ENCODE measurements at regions not wholly inside any gene's neighbourhood (a gene's known extent, or its start where the extent isn't known, plus 50 kb on each side); places are given as distances from the start of the nearest gene placed in this dataset.

DNA sequence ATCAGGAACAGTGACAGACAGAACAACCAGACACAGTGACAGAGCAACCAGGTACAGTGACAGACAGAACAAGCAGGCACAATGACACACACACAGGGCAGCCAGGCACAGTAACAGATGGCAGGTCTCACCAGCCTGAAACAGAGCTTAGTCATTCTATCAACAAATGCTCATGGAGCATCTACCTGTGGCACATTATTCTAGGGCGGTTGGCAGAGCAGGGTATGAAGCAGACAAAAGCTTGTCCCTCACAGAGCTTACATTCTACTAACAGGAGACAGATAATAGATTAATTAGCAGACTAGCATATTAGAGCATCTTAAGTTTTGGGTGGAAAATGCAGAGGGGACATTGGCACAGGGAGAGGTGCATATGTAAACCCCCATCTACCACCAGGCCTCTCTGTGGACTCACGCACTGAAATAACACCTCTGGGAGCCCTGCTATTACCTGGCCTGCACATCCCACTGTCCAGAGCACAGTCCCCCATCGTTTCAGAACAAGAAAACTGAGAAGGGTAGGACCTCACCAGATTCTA is 64.1 kb upstream of the RAB6C start:
- no peaks in the 10 kb centered on the region for H3K36me3 ChIP-seq (ENCODE audit: low read length)
- H4K20me1 ChIP-seq (ENCODE audit: low read depth, low read length) = no peaks in the 10 kb centered on the region
- H3K9me3 ChIP-seq (ENCODE audit: insufficient read depth, low read length) = no peaks in the 10 kb centered on the region
- H3K79me2 ChIP-seq (ENCODE audit: insufficient read depth, low read length) = no peaks in the 10 kb centered on the region
- no peaks in the 10 kb centered on the region for H3F3A ChIP-seq (ENCODE audit: insufficient read depth)
- no peak for TF ChIP-seq EZH2phosphoT487 (conservative IDR thresholded peaks at IDR 0.05; ENCODE audit: low read length)
- TF ChIP-seq, protein P1, sequence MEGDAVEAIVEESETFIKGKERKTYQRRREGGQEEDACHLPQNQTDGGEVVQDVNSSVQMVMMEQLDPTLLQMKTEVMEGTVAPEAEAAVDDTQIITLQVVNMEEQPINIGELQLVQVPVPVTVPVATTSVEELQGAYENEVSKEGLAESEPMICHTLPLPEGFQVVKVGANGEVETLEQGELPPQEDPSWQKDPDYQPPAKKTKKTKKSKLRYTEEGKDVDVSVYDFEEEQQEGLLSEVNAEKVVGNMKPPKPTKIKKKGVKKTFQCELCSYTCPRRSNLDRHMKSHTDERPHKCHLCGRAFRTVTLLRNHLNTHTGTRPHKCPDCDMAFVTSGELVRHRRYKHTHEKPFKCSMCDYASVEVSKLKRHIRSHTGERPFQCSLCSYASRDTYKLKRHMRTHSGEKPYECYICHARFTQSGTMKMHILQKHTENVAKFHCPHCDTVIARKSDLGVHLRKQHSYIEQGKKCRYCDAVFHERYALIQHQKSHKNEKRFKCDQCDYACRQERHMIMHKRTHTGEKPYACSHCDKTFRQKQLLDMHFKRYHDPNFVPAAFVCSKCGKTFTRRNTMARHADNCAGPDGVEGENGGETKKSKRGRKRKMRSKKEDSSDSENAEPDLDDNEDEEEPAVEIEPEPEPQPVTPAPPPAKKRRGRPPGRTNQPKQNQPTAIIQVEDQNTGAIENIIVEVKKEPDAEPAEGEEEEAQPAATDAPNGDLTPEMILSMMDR (IDR thresholded peaks at IDR 0.05; ENCODE audit: insufficient read depth, low read length, poor library complexity, severe bottlenecking) = no peak
- no peaks in the 10 kb centered on the region for H3K27me3 ChIP-seq (ENCODE audit: low read length)
- no peaks in the 10 kb centered on the region for H3K9me2 ChIP-seq (replicated peaks; ENCODE audit: insufficient read depth, low read length)
- no peak overlapping the region for H3K9ac ChIP-seq (ENCODE audit: low read length)
- H3K4me2 ChIP-seq (ENCODE audit: low read depth, low read length, poor library complexity, severe bottlenecking) = no peak overlapping the region
- H2AFZ ChIP-seq (ENCODE audit: low read depth, low read length, severe bottlenecking) = no peak overlapping the region
- no peak overlapping the region for H3K27ac ChIP-seq (ENCODE audit: low read depth, low read length)
- no peak overlapping the region for H3K4me3 ChIP-seq (ENCODE audit: insufficient read depth, low read length, poor library complexity, severe bottlenecking)

DNA sequence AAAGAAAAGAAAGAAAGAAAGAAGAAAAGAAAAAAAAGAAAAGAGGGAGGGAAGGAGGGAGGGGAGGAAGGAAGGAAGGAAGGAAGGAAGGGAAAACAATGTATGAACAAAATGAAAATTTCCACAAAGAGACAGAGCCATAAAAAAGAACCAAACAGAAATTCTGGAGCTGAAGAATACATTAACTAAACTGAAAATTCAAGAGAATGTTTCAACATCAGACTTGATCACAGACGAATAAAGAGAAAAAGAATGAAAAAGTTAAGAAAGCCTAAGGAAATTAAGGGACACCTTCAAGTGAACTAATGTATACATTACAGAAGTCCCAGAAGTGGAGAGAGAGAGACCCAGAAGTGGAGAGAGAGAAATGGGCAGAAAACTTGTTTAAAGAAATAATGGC is 60.9 kb upstream of the RAB6C start:
- no peak for TF ChIP-seq EZH2phosphoT487 (conservative IDR thresholded peaks at IDR 0.05; ENCODE audit: low read length)
- no peak overlapping the region for H2AFZ ChIP-seq (ENCODE audit: low read depth, low read length, severe bottlenecking)
- no peaks in the 10 kb centered on the region for H3K79me2 ChIP-seq (ENCODE audit: insufficient read depth, low read length)
- H3K27me3 ChIP-seq (ENCODE audit: low read length) = no peaks in the 10 kb centered on the region
- no peak overlapping the region for H3K4me2 ChIP-seq (ENCODE audit: low read depth, low read length, poor library complexity, severe bottlenecking)
- no peaks in the 10 kb centered on the region for H3F3A ChIP-seq (ENCODE audit: insufficient read depth)
- no peaks in the 10 kb centered on the region for H3K36me3 ChIP-seq (ENCODE audit: low read length)
- no peaks in the 10 kb centered on the region for H3K9me3 ChIP-seq (ENCODE audit: insufficient read depth, low read length)
- no peaks in the 10 kb centered on the region for H3K9me2 ChIP-seq (replicated peaks; ENCODE audit: insufficient read depth, low read length)
- no peak overlapping the region for H3K4me3 ChIP-seq (ENCODE audit: insufficient read depth, low read length, poor library complexity, severe bottlenecking)
- H4K20me1 ChIP-seq (ENCODE audit: low read depth, low read length) = no peaks in the 10 kb centered on the region
- no peak overlapping the region for H3K27ac ChIP-seq (ENCODE audit: low read depth, low read length)
- H3K9ac ChIP-seq (ENCODE audit: low read length) = no peak overlapping the region

DNA sequence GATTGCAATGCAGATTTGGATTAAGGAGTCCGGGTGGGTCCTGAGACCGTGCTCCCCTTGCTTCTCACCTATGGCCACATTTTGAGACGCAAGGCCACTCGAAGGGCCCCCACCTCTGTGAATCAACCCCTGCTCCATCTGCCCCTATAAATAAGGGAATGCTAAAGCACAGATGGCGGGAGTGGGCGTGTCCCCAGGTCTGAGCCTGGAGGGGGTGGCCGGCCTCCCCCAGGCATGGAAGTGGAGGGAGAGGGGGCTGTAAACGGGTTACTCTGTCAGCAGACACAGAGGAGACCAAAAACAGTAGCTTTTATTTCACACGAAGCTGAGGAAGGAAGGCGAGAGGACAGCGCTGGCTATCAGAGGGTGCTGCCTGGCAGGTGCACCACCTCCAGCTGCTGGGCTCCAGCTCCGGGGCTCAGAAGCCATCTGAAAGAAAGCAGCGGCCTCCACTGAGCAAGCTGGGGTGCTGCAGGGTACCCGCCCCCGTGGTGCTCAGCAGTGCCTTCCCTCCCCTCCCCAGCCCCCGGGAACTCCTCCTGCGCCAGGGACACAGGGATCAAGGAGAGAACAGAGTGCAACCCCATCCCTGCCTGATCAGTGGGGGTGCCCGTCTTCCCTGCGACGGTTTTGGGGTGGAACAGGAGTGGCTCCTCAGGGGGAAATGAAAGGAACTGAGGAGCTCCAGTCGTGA is 56.7 kb upstream of the RAB6C start:
- no peak overlapping the region for H3K4me2 ChIP-seq (ENCODE audit: low read depth, low read length, poor library complexity, severe bottlenecking)
- no peaks in the 10 kb centered on the region for H3K9me2 ChIP-seq (replicated peaks; ENCODE audit: insufficient read depth, low read length)
- H3K9me3 ChIP-seq (ENCODE audit: insufficient read depth, low read length) = no peaks in the 10 kb centered on the region
- H3K4me3 ChIP-seq (ENCODE audit: insufficient read depth, low read length, poor library complexity, severe bottlenecking) = no peak overlapping the region
- no peaks in the 10 kb centered on the region for H3K27me3 ChIP-seq (ENCODE audit: low read length)
- no peaks in the 10 kb centered on the region for H4K20me1 ChIP-seq (ENCODE audit: low read depth, low read length)
- no peaks in the 10 kb centered on the region for H3K79me2 ChIP-seq (ENCODE audit: insufficient read depth, low read length)
- no peak for TF ChIP-seq EZH2phosphoT487 (conservative IDR thresholded peaks at IDR 0.05; ENCODE audit: low read length)
- TF ChIP-seq, protein P1 (IDR thresholded peaks at IDR 0.05; ENCODE audit: insufficient read depth, low read length, poor library complexity, severe bottlenecking) = no peak
- H2AFZ ChIP-seq (ENCODE audit: low read depth, low read length, severe bottlenecking) = no peak overlapping the region
- H3K36me3 ChIP-seq (ENCODE audit: low read length) = no peaks in the 10 kb centered on the region
- H3K27ac ChIP-seq (ENCODE audit: low read depth, low read length) = no peak overlapping the region
- H3K9ac ChIP-seq (ENCODE audit: low read length) = no peak overlapping the region
- no peaks in the 10 kb centered on the region for H3F3A ChIP-seq (ENCODE audit: insufficient read depth)
